SK-N-SH (cell line): ENCODE measurements at regions not wholly inside any gene's neighbourhood (a gene's known extent, or its start where the extent isn't known, plus 50 kb on each side); places are given as distances from the start of the nearest gene placed in this dataset.

ENCODE experiments used
- CTCF ChIA-PET: fragments of 300-600, 350-600 bp; formaldehyde crosslinking; extraction: SDS; loops from one replicate; lab custom pipeline; 2021; lab: Yijun Ruan, JAX
- POLR2A ChIA-PET: fragments of 350-600 bp; sonication (Branson Sonifier 250); formaldehyde crosslinking; extraction: SDS; loops from one replicate; lab custom pipeline; 2020; ENCODE audit warnings: antibody characterized with exemption, inconsistent platforms; lab: Yijun Ruan, JAX
- DNase-seq: peaks from one replicate; pipeline ENCODE4 v3.0.0; 2012
- H2AFZ ChIP-seq: fragments of 200-600 bp; sonication (generic); 2 replicates; pipeline ENCODE4 v1.8.1; 2016; ENCODE audit warnings: antibody characterized with exemption, mild to moderate bottlenecking, low read depth
- H3F3A ChIP-seq: fragments of 200-600 bp; sonication (generic); replicated peaks from 2 replicates; pipeline ENCODE3; 2016; ENCODE audit warnings: antibody characterized with exemption, mild to moderate bottlenecking; ENCODE audit not compliant: insufficient read depth
- H3K27ac ChIP-seq, 2 experiments: fragments of 200-500 bp in 1 of 2; fragments of 200-600 bp in 1 of 2; sonication (Bioruptor generic) in 1 of 2; sonication (generic), shearing (Covaris generic) in 1 of 2; 2 replicates each; pipeline versions ENCODE4 v1.5.1 to v1.6.1; 2014 to 2016; ENCODE audit warnings: low read depth in 2 of 2, inconsistent platforms in 1 of 2, low read length in 1 of 2, mild to moderate bottlenecking in 1 of 2, mixed read lengths in 1 of 2
- H3K27me3 ChIP-seq: fragments of 200-600 bp; sonication (generic), shearing (Covaris generic); 2 replicates; pipeline ENCODE4 v1.6.1; 2016; ENCODE audit warnings: mixed run types; ENCODE audit not compliant: insufficient read depth
- H3K36me3 ChIP-seq, 2 experiments: fragments of 200-500 bp in 1 of 2; fragments of 200-600 bp in 1 of 2; sonication (Bioruptor generic) in 1 of 2; sonication (generic) in 1 of 2; replicated peaks in 1 of 2; 2 replicates each; pipeline versions ENCODE3 to v1.5.1; 2014 to 2016; ENCODE audit warnings: low read length in 1 of 2, mild to moderate bottlenecking in 1 of 2; ENCODE audit not compliant: insufficient read depth in 2 of 2, control insufficient read depth in 1 of 2
- H3K4me1 ChIP-seq, 2 experiments: fragments of 200-500 bp in 1 of 2; fragments of 200-600 bp in 1 of 2; sonication (Bioruptor generic) in 1 of 2; sonication (generic), shearing (Covaris generic) in 1 of 2; 2 replicates each; pipeline versions ENCODE4 v1.5.1 to v1.6.1; 2014 to 2016; ENCODE audit warnings: low read depth in 1 of 2, low read length in 1 of 2, mixed run types in 1 of 2; ENCODE audit not compliant: insufficient read depth in 2 of 2, control insufficient read depth in 1 of 2
- H3K4me2 ChIP-seq: fragments of 200-600 bp; sonication (generic), shearing (Covaris generic); 2 replicates; pipeline ENCODE4 v1.6.1; 2017; ENCODE audit warnings: mixed run types
- H3K4me3 ChIP-seq, 2 experiments: fragments of 200-500 bp in 1 of 2; fragments of 200-600 bp in 1 of 2; sonication (Bioruptor generic) in 1 of 2; sonication (generic), shearing (Covaris generic) in 1 of 2; 2 replicates each; pipeline versions ENCODE4 v1.5.1 to v1.8.1; 2014 to 2016; ENCODE audit warnings: low read depth in 2 of 2, inconsistent platforms in 1 of 2, low read length in 1 of 2, mild to moderate bottlenecking in 1 of 2, mixed read lengths in 1 of 2, moderate library complexity in 1 of 2
- H3K79me2 ChIP-seq: fragments of 200-600 bp; sonication (generic); 2 replicates; pipeline ENCODE4 v1.8.1; 2017; ENCODE audit warnings: mild to moderate bottlenecking; ENCODE audit not compliant: insufficient read depth
- H3K9ac ChIP-seq: fragments of 200-600 bp; sonication (generic); 2 replicates; pipeline ENCODE4 v1.6.1; 2017; ENCODE audit warnings: mixed run types
- H3K9me2 ChIP-seq: fragments of 200-600 bp; sonication (generic); 2 replicates; pipeline ENCODE4 v1.6.1; 2017; ENCODE audit warnings: mixed run types
- H3K9me3 ChIP-seq: fragments of 200-600 bp; sonication (generic); 2 replicates; pipeline ENCODE4 v1.6.1; 2017; ENCODE audit warnings: mixed run types, mild to moderate bottlenecking, moderate library complexity
- H4K20me1 ChIP-seq: fragments of 200-600 bp; sonication (generic); 2 replicates; pipeline ENCODE4 v1.6.1; 2017; ENCODE audit warnings: mild to moderate bottlenecking, mixed run types; ENCODE audit not compliant: insufficient read depth
- CHD2 ChIP-seq: fragments of 150-350 bp; IDR thresholded peaks from 2 replicates; pipeline ENCODE4 v1.6.1; 2018; ENCODE audit warnings: low read length; ENCODE audit not compliant: partially characterized antibody
- EP300 ChIP-seq, 2 experiments: IDR thresholded peaks; 2 replicates each; pipeline versions ENCODE4 v1.4.0 to v1.6.1; 2012; ENCODE audit warnings: borderline replicate concordance in 1 of 2, low read depth in 1 of 2, low read length in 1 of 2
- FOSL2 ChIP-seq: IDR thresholded peaks from 2 replicates; pipeline ENCODE4 v1.4.0; 2012; ENCODE audit warnings: low read depth, mild to moderate bottlenecking, moderate library complexity, borderline replicate concordance
- FOXJ3 ChIP-seq: sonication (generic); formaldehyde crosslinking; IDR thresholded peaks from 2 replicates; pipeline ENCODE4 v1.5.1; 2020; ENCODE audit warnings: mild to moderate bottlenecking, missing genetic modification reagents
- FOXM1 ChIP-seq: IDR thresholded peaks from 2 replicates; pipeline ENCODE4 v1.4.0; 2012; ENCODE audit warnings: low read depth, mild to moderate bottlenecking
- GABPA ChIP-seq: IDR thresholded peaks from 2 replicates; pipeline ENCODE4 v1.4.0; 2012; ENCODE audit warnings: low read depth, mild to moderate bottlenecking
- GATA2 ChIP-seq: sonication (generic); formaldehyde crosslinking; IDR thresholded peaks from 2 replicates; pipeline ENCODE4 v1.5.0; 2020; ENCODE audit warnings: mild to moderate bottlenecking, missing genetic modification reagents
- JUND ChIP-seq: IDR thresholded peaks from 2 replicates; pipeline ENCODE4 v1.4.0; 2012
- MXI1 ChIP-seq: IDR thresholded peaks from 2 replicates; pipeline ENCODE4 v1.6.1; 2012; ENCODE audit warnings: mild to moderate bottlenecking, low read depth, low read length, improper control_type of control experiment
- NFIC ChIP-seq: IDR thresholded peaks from 2 replicates; pipeline ENCODE4 v1.4.0; 2012; ENCODE audit warnings: borderline replicate concordance
- NRF1 ChIP-seq: IDR thresholded peaks from 2 replicates; pipeline ENCODE4 v1.6.1; 2012; ENCODE audit warnings: low read depth, mild to moderate bottlenecking, low read length
- POLR2AphosphoS5 ChIP-seq: IDR thresholded peaks from 2 replicates; pipeline ENCODE4 v1.6.1; 2012; ENCODE audit warnings: low read depth, low read length
- RAD21 ChIP-seq: IDR thresholded peaks from 2 replicates; pipeline ENCODE4 v1.6.1; 2012; ENCODE audit warnings: mild to moderate bottlenecking, low read length
- RXRA ChIP-seq: IDR thresholded peaks from 2 replicates; pipeline ENCODE4 v1.4.0; 2012; ENCODE audit warnings: low read depth, mild to moderate bottlenecking, borderline replicate concordance
- SIN3A ChIP-seq: IDR thresholded peaks from 2 replicates; pipeline ENCODE4 v1.6.1; 2012; ENCODE audit warnings: low read depth, mild to moderate bottlenecking, low read length, moderate library complexity, borderline replicate concordance
- SMC3 ChIP-seq: IDR thresholded peaks from 2 replicates; pipeline ENCODE4 v1.6.1; 2012; ENCODE audit warnings: low read depth, low read length, improper control_type of control experiment
- TAF1 ChIP-seq: IDR thresholded peaks from 2 replicates; pipeline ENCODE4 v1.6.1; 2012; ENCODE audit warnings: low read depth, mild to moderate bottlenecking, low read length, moderate library complexity, borderline replicate concordance
- YY1 ChIP-seq: IDR thresholded peaks from 2 replicates; pipeline ENCODE4 v1.4.0; 2012; ENCODE audit warnings: low read depth, mild to moderate bottlenecking
- WGBS: methylation state at CpG from one replicate; pipeline ENCODE4 v1.1.6; 2017; ENCODE audit warnings: low lambda C conversion rate; 5-methylcytosine and 5-hydroxymethylcytosine counted together
- TF ChIP-seq, protein P1 (sequence below): IDR thresholded peaks from 2 replicates; pipeline ENCODE4 v1.4.0; 2012; ENCODE audit warnings: low read depth
- TF ChIP-seq, protein P2 (sequence below): IDR thresholded peaks from 2 replicates; pipeline ENCODE4 v1.4.0; 2012; ENCODE audit warnings: low read depth, borderline replicate concordance
- TF ChIP-seq, protein P3 (sequence below): IDR thresholded peaks from 2 replicates; pipeline ENCODE4 v1.4.0; 2012; ENCODE audit warnings: low read depth, borderline replicate concordance
- TF ChIP-seq, protein P4 (sequence below): fragments of 200-600 bp; sonication (generic); IDR thresholded peaks from 2 replicates; pipeline ENCODE4 v1.6.1; 2017; ENCODE audit warnings: antibody characterized with exemption, mild to moderate bottlenecking, moderate library complexity

GRCh38 chr6:140271759-140272377, 897.4 kb upstream of the CITED2 start:
- Histone ChIP-seq H3K79me2 (no peaks in the 10 kb centered on the region), H3K4me3 (no peak overlapping the region), H3K9me2 (no peaks in the 10 kb centered on the region), H3K36me3 (peaks cover 0 to 2% of the 10 kb centered on the region in 2 experiments), H3K4me2 (no peak overlapping the region), H3K27ac (no peak overlapping the region), H3K4me1 (no peaks in the 10 kb centered on the region), H3K9ac (no peak overlapping the region), H3F3A (no peaks in the 10 kb centered on the region), H4K20me1 (no peaks in the 10 kb centered on the region), H3K9me3 (peaks cover 12% of the 10 kb centered on the region; the same call in 1 of the 2 replicates), H2AFZ (no peak overlapping the region), H3K27me3 (no peaks in the 10 kb centered on the region)
- TF ChIP-seq GATA2 (CRISPR knock-in tag) = no peak
- TF ChIP-seq FOXM1 = no peak
- CTCF ChIA-PET = no interaction called here
- DNase-seq = no peak
- POLR2A ChIA-PET = no interaction called here
- WGBS = 96% methylated on average over 2 of the region's 2 CpGs

GRCh38 chr6:140269591-140270165, 895.2 kb upstream of the CITED2 start:
- no peak for DNase-seq
- whole genome bisulfite sequencing = 95% methylated on average over 2 of the region's 2 CpGs

More at GRCh38 chr6:140269591-140270165, 895.2 kb upstream of the CITED2 start:
- Histone ChIP-seq H3K9me2 (no peaks in the 10 kb centered on the region), H3K9ac (no peak overlapping the region), H2AFZ (no peak overlapping the region), H3K27me3 (no peaks in the 10 kb centered on the region), H3K79me2 (no peaks in the 10 kb centered on the region), H3K4me2 (no peak overlapping the region), H3K9me3 (peaks cover 12% of the 10 kb centered on the region; the same call in 1 of the 2 replicates), H3K4me3 (no peak overlapping the region), H3K4me1 (no peaks in the 10 kb centered on the region), H4K20me1 (no peaks in the 10 kb centered on the region), H3K27ac (no peak overlapping the region), H3F3A (no peaks in the 10 kb centered on the region), H3K36me3 (peaks cover 0 to 2% of the 10 kb centered on the region in 2 experiments)
- ChIA-PET POLR2A (no interaction called here), CTCF (no interaction called here)
- TF ChIP-seq RXRA (no peak), GABPA (no peak), FOSL2 (no peak), CHD2 (no peak), TAF1 (no peak), EP300 (IDR thresholded peaks at IDR 0.05; ENCODE audit: borderline replicate concordance in 1 of 2, low read depth in 1 of 2, low read length in 1 of 2) (no peak), JUND (no peak), NRF1 (no peak), SIN3A (no peak), RAD21 (no peak), NFIC (no peak), YY1 (no peak), FOXJ3 (no peak), MXI1 (no peak), SMC3 (no peak), POLR2AphosphoS5 (no peak)
- TF ChIP-seq, protein P1, sequence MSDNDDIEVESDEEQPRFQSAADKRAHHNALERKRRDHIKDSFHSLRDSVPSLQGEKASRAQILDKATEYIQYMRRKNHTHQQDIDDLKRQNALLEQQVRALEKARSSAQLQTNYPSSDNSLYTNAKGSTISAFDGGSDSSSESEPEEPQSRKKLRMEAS = no peak
- TF ChIP-seq, protein P2, sequence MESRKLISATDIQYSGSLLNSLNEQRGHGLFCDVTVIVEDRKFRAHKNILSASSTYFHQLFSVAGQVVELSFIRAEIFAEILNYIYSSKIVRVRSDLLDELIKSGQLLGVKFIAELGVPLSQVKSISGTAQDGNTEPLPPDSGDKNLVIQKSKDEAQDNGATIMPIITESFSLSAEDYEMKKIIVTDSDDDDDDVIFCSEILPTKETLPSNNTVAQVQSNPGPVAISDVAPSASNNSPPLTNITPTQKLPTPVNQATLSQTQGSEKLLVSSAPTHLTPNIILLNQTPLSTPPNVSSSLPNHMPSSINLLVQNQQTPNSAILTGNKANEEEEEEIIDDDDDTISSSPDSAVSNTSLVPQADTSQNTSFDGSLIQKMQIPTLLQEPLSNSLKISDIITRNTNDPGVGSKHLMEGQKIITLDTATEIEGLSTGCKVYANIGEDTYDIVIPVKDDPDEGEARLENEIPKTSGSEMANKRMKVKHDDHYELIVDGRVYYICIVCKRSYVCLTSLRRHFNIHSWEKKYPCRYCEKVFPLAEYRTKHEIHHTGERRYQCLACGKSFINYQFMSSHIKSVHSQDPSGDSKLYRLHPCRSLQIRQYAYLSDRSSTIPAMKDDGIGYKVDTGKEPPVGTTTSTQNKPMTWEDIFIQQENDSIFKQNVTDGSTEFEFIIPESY = no peak
- TF ChIP-seq, protein P3, sequence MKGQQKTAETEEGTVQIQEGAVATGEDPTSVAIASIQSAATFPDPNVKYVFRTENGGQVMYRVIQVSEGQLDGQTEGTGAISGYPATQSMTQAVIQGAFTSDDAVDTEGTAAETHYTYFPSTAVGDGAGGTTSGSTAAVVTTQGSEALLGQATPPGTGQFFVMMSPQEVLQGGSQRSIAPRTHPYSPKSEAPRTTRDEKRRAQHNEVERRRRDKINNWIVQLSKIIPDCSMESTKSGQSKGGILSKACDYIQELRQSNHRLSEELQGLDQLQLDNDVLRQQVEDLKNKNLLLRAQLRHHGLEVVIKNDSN = no peak
- TF ChIP-seq, protein P4, sequence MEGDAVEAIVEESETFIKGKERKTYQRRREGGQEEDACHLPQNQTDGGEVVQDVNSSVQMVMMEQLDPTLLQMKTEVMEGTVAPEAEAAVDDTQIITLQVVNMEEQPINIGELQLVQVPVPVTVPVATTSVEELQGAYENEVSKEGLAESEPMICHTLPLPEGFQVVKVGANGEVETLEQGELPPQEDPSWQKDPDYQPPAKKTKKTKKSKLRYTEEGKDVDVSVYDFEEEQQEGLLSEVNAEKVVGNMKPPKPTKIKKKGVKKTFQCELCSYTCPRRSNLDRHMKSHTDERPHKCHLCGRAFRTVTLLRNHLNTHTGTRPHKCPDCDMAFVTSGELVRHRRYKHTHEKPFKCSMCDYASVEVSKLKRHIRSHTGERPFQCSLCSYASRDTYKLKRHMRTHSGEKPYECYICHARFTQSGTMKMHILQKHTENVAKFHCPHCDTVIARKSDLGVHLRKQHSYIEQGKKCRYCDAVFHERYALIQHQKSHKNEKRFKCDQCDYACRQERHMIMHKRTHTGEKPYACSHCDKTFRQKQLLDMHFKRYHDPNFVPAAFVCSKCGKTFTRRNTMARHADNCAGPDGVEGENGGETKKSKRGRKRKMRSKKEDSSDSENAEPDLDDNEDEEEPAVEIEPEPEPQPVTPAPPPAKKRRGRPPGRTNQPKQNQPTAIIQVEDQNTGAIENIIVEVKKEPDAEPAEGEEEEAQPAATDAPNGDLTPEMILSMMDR = no peak
